Body of pancreas (tissue), 4 donors: ENCODE measurements at regions not wholly inside any gene's neighbourhood (a gene's known extent, or its start where the extent isn't known, plus 50 kb on each side); places are given as distances from the start of the nearest gene placed in this dataset.
"Not testable (repeated sequence)": the region's sequence is repeated elsewhere in the genome, so short reads cannot be mapped to it uniquely, and the experiment has no call there.

Experiments used
- ATAC-seq: fragments of 150-250 bp; one replicate; pipeline ENCODE4 v1.9.1; 2016
- DNase-seq, 4 donors: peaks; one replicate each; pipeline ENCODE4 v3.0.0-alpha.2; 2019
- H3K27ac ChIP-seq, 4 donors: fragments of 200-600 bp; sonication (generic); 1 replicate in 3 of 4; 2 replicates in 1 of 4; pipeline versions ENCODE4 v1.5.1 to v1.6.1; 2016 to 2019; ENCODE audit warnings: mild to moderate bottlenecking in 1 of 4, mixed read lengths in 1 of 4, moderate library complexity in 1 of 4
- H3K27me3 ChIP-seq, 2 donors: fragments of 200-600 bp; sonication (generic); one replicate each; pipeline ENCODE4 v1.6.0; 2016; ENCODE audit warnings: mild to moderate bottlenecking in 1 of 2
- H3K36me3 ChIP-seq, 2 donors: fragments of 200-600 bp; sonication (generic); replicated peaks in 1 of 2; 2 replicates each; pipeline ENCODE4 v1.5.1; 2016; ENCODE audit warnings: low read depth in 2 of 2; ENCODE audit not compliant: insufficient read depth in 1 of 2
- H3K4me1 ChIP-seq: fragments of 200-600 bp; sonication (generic); one replicate; pipeline ENCODE4 v1.6.0; 2016
- H3K4me3 ChIP-seq, 2 donors: fragments of 200-600 bp; sonication (generic); 1 replicate in 1 of 2; 2 replicates in 1 of 2; pipeline ENCODE4 v1.5.1; 2016 to 2019
- H3K9me3 ChIP-seq, 3 donors: fragments of 200-600 bp; sonication (generic); 1 replicate in 2 of 3; 2 replicates in 1 of 3; pipeline ENCODE4 v1.5.1; 2016
- POLR2A ChIP-seq, 3 donors: fragments of 450-650 bp; IDR thresholded peaks; one replicate each; pipeline ENCODE4 v1.6.1; 2016; ENCODE audit warnings: antibody characterized with exemption in 3 of 3, mild to moderate bottlenecking in 2 of 3
- WGBS, 2 donors: methylation state at CpG; one replicate each; pipeline ENCODE4 v1.1.5; 2017; 5-methylcytosine and 5-hydroxymethylcytosine counted together
- intact Hi-C: fragments of 100-400 bp; cut with DNase I; formaldehyde crosslinking; loops from one replicate; pipeline ENCODE4 v1.15.1; 2023
- TF ChIP-seq, protein P1 (sequence below), 7 experiments: fragments of 450-650 bp in 4 of 7; fragments of 200-600 bp in 3 of 7; sonication (generic) in 3 of 7; IDR thresholded peaks; one replicate each; pipeline ENCODE4 v1.5.1; 2016 to 2019; ENCODE audit warnings: antibody characterized with exemption in 7 of 7

DNA sequence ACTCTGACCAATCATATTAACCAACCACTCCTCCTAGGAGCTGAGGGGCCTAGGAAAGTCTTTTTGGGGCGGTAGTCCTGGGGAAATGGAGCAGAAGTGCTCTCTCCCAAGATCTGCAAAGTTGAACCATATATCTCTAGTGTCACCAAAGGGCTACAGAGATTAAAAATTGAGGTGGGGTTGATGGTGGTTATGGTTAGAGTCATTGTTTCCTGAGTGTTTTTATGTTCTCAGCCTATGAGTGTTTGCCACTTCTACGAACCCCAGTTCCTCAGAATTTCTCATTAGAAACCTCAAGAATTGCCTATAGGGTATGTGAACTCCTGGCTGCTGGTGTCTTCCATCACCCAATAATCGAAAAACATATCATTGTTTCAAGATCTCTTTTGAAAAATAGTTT is 217.8 kb downstream of the CDRT15L2 start:
- ATAC-seq, result no peak
- DNase-seq, result no peak
- Histone ChIP-seq H3K27me3 (no peaks in the 10 kb centered on the region), H3K36me3 (no peaks in the 10 kb centered on the region), H3K4me3 (no peak overlapping the region), H3K9me3 (no peaks in the 10 kb centered on the region), H3K27ac (no peak overlapping the region), H3K4me1 (no peaks in the 10 kb centered on the region)
- intact Hi-C loops, result no loop called here
- WGBS, 2 donors, result 64 to 65% methylated on average over 3 of the region's 3 CpGs
- no peak for TF ChIP-seq POLR2A (IDR thresholded peaks at IDR 0.05)
- TF ChIP-seq, protein P1, sequence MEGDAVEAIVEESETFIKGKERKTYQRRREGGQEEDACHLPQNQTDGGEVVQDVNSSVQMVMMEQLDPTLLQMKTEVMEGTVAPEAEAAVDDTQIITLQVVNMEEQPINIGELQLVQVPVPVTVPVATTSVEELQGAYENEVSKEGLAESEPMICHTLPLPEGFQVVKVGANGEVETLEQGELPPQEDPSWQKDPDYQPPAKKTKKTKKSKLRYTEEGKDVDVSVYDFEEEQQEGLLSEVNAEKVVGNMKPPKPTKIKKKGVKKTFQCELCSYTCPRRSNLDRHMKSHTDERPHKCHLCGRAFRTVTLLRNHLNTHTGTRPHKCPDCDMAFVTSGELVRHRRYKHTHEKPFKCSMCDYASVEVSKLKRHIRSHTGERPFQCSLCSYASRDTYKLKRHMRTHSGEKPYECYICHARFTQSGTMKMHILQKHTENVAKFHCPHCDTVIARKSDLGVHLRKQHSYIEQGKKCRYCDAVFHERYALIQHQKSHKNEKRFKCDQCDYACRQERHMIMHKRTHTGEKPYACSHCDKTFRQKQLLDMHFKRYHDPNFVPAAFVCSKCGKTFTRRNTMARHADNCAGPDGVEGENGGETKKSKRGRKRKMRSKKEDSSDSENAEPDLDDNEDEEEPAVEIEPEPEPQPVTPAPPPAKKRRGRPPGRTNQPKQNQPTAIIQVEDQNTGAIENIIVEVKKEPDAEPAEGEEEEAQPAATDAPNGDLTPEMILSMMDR (IDR thresholded peaks at IDR 0.05), result no peak

DNA sequence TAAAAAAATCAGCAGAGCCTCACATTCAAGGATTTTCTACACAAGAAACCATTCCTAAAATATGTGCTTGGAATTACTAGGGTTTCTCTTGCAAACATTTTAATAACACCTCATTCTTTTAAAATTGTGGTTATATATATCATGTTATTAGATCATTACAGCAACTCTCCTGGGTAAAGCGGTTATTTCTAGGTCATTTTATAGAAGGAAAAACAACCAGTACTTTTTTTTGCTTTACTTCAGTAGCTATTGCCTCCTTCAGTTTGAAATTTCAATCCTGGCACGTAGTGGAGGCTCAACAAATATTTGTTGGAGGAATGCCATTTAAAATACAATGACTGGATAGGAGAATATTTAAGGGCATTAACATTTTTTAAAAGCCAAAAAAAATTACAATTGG is 220.6 kb downstream of the CDRT15L2 start:
- no peaks in the 10 kb centered on the region for H3K9me3 ChIP-seq
- intact Hi-C loops, result no loop called here
- TF ChIP-seq, protein P1 (IDR thresholded peaks at IDR 0.05), result no peak
- TF ChIP-seq POLR2A (IDR thresholded peaks at IDR 0.05), result no peak
- no peak for DNase-seq
- 22% methylated on average over 2 of the region's 2 CpGs for WGBS, 2 donors
- no peaks in the 10 kb centered on the region for H3K27me3 ChIP-seq
- no peak for ATAC-seq
- H3K4me3 ChIP-seq, result no peak overlapping the region
- no peaks in the 10 kb centered on the region for H3K4me1 ChIP-seq
- no peaks in the 10 kb centered on the region for H3K36me3 ChIP-seq
- no peak overlapping the region for H3K27ac ChIP-seq

DNA sequence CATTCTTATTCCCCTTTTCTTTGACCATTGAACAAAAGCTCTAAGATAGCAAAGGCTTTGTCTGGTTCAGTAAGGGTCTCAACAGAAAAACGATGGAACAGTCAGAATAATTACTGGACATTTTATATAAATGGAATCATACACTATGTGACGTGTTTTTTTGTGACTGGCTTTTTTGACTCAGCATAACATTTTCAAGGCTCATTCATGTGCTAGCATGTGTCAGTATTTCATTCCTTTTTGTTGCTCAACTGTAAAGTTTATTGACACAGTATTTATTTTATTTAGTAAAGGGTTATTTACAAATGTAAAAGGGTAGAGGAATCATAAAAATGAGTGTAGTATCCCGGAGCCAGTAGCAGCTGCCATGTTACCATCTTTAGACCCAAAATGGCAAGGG is 226.2 kb downstream of the CDRT15L2 start:
- no peak for ATAC-seq
- H3K36me3 ChIP-seq, result no peaks in the 10 kb centered on the region
- intact Hi-C loops, result no loop called here
- no peak for DNase-seq
- H3K27ac ChIP-seq, result no peak overlapping the region
- no peaks in the 10 kb centered on the region for H3K9me3 ChIP-seq
- no peaks in the 10 kb centered on the region for H3K4me1 ChIP-seq
- no peaks in the 10 kb centered on the region for H3K27me3 ChIP-seq
- TF ChIP-seq, protein P1 (IDR thresholded peaks at IDR 0.05), result no peak
- no peak for TF ChIP-seq POLR2A (IDR thresholded peaks at IDR 0.05)
- H3K4me3 ChIP-seq, result no peak overlapping the region
- 47 to 51% methylated on average over 3 of the region's 3 CpGs for WGBS, 2 donors

DNA sequence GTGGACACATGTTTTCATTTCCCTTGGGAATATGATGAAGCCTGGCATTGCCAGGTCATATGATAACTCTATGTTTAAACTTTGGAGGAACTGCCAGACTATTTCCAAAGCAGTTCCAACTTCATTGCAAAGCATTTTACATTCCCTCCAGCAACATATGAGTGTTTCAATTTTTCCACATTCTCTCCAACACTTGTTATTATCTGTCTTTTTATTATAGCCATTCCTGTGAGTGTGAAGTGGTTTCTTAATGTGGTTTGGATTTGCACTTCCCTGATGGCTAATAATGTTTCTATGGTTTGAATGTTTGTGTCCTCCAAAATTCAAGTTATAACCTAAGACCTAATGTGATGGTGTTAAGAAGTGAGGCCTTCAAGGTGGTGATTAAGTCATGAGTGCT is 228.0 kb downstream of the CDRT15L2 start:
- ATAC-seq, H3K4me1 ChIP-seq, H3K4me3 ChIP-seq, DNase-seq, intact Hi-C loops, H3K27me3 ChIP-seq, H3K27ac ChIP-seq, H3K36me3 ChIP-seq, H3K9me3 ChIP-seq: not testable (repeated sequence)

DNA sequence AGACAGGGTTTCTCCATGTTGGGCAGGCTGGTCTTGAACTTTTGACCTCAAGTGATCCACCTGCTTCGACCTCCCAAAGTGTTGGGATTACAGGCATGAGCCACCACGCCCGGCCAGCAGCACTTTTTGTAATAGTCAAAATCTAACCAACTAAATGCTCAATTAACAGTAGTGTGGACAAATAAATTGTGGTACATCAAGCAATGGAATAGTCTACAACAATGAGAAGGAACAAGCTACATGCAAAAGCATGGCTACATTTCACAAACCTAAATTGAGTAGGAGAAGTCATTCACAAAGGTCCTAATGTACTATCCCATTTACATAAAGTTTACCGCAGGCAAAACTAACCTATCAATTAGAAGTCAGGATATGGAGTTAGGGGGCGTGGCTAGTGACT is 227.4 kb downstream of the USP22 start:
- H3K4me3 ChIP-seq, H3K4me1 ChIP-seq, H3K9me3 ChIP-seq, ATAC-seq, H3K36me3 ChIP-seq, DNase-seq, H3K27me3 ChIP-seq, H3K27ac ChIP-seq, intact Hi-C loops: not testable (repeated sequence)
- 69 to 79% methylated on average over 5 of the region's 5 CpGs for WGBS, 2 donors

DNA sequence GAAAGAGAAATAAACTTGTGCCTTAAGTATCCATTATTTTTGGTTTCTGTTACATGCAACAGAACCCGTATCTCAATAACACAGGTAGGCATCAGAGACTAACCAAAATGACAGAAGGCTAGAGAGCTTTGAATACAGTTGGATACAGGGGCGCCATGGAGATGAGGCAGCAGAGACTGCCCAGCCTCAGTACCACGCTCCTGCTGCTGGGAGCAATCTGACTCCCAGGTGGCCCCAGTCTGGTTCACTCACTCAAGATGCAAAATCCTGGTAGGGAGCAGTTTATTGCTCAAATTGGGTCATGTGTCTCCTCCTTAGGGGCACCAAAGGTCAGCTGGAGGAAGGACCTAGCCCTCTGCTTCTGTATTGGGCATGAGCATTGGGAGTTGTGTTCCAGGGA is 218.9 kb downstream of the USP22 start:
- no peak for DNase-seq
- WGBS, 2 donors, result 71 to 79% methylated on average over 2 to 3 of the region's 3 CpGs
- Histone ChIP-seq H3K4me3 (no peak overlapping the region), H3K4me1 (no peaks in the 10 kb centered on the region), H3K36me3 (no peaks in the 10 kb centered on the region), H3K27ac (no peak overlapping the region), H3K27me3 (no peaks in the 10 kb centered on the region), H3K9me3 (no peaks in the 10 kb centered on the region)
- intact Hi-C loops, result no loop called here
- no peak for ATAC-seq
- TF ChIP-seq, protein P1 (IDR thresholded peaks at IDR 0.05), result no peak
- TF ChIP-seq POLR2A (IDR thresholded peaks at IDR 0.05), result no peak
